GM19395 (cell line): ENCODE measurements at regions not wholly inside any gene's neighbourhood (a gene's known extent, or its start where the extent isn't known, plus 50 kb on each side); places are given as distances from the start of the nearest gene placed in this dataset.
"Not testable (repeated sequence)": the region's sequence is repeated elsewhere in the genome, so short reads cannot be mapped to it uniquely, and the experiment has no call there.

Experiments
- ATAC-seq: cut with Tn5 transposase; IDR thresholded peaks from one replicate; pipeline ENCODE4 v1.9.1; 2021; ENCODE audit warnings: mild to moderate bottlenecking, moderate library complexity; ENCODE audit not compliant: unreplicated experiment

DNA sequence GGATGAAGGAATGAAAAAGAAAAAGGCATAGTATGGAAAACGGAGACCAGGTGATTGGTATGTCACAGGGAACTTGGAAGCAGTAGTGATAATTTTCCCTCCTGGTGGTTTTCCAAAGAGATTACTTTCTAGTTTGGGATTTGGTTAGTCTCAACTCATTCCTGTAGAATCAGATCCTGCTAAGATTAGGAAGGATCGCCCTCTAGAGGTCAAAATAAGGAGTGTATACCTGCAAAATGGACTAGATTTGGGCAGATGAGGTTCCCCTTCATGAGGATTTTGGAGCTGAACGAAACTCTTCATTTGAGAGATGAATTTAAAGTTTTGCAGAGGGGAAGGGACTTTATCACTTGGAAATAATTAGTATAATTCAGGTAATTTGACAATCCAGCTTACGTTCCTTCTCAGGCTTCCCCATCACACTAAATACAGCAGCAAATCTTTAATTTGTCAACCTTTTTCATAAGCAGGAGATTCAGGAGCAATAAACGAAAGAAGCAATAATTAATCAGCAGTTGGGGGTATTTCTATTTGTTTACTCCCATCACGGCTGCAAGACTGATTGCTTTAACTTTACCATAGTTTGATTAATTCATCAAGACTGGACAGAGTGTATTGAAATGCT is 65.2 kb downstream of the CCDC195 start:
- ATAC-seq: peak; percentile 67

DNA sequence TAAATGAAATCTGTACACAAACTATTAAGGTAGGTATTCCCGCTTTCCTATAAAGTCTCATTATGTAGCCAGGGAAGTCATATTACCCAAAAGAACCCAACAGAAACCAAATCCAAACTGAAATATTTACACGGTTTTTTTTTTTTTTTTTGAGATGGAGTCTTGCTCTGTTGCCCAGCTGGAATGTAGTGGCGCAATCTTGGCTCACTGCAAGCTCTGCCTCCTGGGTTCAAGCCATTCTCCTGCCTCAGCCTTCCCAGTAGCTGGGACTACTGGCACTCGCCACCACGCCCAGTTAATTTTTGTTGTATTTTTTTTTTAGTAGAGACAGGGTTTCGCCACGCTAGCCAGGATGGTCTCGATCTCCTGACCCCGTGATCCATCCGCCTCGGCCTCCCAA is 62.5 kb upstream of the CUL3 start:
- not testable (repeated sequence) for ATAC-seq

DNA sequence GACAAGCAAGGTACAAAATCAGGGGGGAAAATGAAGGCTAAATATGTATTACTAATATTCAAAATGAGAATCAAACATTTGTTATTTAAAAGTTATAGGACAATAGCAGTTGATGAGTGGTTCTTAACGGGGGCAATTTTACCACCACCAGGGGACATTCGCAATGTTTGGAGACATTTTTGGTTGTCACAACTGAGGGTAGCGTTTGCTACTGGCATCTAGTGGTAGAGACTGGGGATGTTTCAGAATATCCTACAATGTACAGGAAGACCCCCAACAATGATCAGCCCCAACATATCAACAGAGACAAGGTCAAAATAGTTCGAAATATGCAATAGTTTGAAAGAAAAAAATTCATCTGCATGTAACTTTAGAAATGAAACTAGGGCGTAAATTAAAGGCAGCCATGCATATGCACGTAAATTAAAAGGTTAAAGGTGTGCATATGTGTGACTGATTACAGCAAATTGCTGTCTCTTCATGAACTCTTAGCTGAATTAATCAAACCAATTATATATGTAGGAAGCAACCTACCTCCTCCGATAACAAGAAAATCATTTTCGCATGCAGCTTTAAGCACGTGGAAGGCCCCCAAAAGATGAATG is 61.2 kb upstream of the CUL3 start:
- ATAC-seq: peak; percentile 74

DNA sequence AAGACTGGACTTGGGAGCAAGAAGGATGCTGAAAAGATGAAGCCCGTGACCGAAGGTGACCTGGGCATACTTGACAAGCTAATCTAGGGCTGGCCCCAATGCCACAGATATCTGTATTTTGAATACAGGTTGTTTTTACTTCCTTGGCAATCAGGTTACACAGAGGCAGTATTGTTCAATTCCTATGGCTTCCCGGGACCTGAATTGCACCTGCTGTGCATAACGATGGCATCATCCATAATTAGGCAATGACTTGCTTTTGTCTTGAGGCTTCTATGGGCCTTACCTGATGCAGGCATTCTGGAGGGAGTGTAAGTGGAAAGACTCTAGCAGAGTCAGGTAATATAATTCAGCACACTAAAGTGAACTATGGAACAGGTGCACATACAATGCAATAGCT is 60.6 kb upstream of the CUL3 start:
- ATAC-seq: no peak

DNA sequence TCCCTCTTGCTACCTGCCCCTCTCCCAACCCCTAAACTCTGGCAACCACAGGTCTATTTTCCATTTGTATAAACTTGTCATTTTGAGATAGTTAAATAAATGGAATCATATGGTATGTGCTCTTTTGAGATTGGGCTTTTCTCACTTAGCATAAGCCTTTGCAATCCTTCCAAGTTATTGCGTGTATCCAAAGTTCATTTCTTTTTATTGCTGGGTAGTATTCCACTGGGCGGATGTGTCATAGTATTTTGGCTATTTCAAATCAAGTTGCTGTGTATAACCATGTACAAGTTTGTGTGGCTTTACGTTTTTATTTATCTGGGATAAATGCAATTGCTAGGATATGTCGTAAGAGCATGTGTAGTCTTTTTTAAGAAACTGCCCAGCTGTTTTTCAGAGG is 55.5 kb upstream of the CUL3 start:
- no peak for ATAC-seq

DNA sequence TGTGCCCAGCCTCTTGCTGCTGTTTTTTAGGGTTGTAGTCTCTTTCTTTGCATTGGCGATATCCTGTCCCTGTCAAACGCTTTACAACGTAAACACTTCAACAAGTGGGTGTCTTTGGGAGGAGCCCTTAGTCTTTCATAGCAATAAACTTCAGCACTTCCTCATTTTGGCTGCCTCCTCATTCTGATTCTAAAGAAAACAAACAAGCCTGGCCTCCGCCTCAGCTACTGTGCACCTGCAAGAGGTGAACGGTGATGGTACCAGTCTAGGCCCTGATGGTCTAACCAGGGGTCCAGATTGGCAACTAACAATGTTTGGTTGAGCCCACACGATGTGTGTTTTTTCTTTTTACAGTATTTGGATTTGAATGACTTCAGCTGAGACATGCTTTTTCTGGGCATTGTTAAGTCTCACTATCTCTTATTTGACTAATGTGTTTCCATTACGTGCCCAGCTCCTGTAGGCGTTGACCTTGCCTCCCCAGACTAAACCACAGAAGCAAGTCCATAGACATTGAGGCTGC is 53.2 kb upstream of the CUL3 start:
- peak; percentile 94 for ATAC-seq
